HL-60 (cell line): ENCODE measurements at regions not wholly inside any gene's neighbourhood (a gene's known extent, or its start where the extent isn't known, plus 50 kb on each side); places are given as distances from the start of the nearest gene placed in this dataset.

Source experiments
- CTCF ChIP-seq: IDR thresholded peaks from one replicate; pipeline ENCODE4 v1.5.1; 2011; ENCODE audit warnings: low read length, control low read depth, inconsistent platforms; ENCODE audit not compliant: insufficient read depth
- GABPA ChIP-seq: IDR thresholded peaks from 2 replicates; pipeline ENCODE4 v1.6.1; 2012; ENCODE audit warnings: low read depth
- POLR2AphosphoS5 ChIP-seq: IDR thresholded peaks from 2 replicates; pipeline ENCODE4 v1.6.1; 2012; ENCODE audit warnings: low read depth
- SPI1 ChIP-seq: IDR thresholded peaks from 2 replicates; pipeline ENCODE4 v1.6.1; 2012; ENCODE audit warnings: low read depth, mild to moderate bottlenecking, borderline replicate concordance

- TF ChIP-seq CTCF (no peak), POLR2AphosphoS5 (no peak), GABPA (no peak), SPI1 (no peak)
Measured at GRCh38 chr10:129207297-129207696, 259.7 kb upstream of the MGMT start.
